Kidney glomerular epithelial cell (primary cell): ENCODE measurements at regions not wholly inside any gene's neighbourhood (a gene's known extent, or its start where the extent isn't known, plus 50 kb on each side); places are given as distances from the start of the nearest gene placed in this dataset.

Source experiments
- DNase-seq: peaks from one replicate; lab custom pipeline; 2025; lab: John Stamatoyannopoulos, UW

DNA sequence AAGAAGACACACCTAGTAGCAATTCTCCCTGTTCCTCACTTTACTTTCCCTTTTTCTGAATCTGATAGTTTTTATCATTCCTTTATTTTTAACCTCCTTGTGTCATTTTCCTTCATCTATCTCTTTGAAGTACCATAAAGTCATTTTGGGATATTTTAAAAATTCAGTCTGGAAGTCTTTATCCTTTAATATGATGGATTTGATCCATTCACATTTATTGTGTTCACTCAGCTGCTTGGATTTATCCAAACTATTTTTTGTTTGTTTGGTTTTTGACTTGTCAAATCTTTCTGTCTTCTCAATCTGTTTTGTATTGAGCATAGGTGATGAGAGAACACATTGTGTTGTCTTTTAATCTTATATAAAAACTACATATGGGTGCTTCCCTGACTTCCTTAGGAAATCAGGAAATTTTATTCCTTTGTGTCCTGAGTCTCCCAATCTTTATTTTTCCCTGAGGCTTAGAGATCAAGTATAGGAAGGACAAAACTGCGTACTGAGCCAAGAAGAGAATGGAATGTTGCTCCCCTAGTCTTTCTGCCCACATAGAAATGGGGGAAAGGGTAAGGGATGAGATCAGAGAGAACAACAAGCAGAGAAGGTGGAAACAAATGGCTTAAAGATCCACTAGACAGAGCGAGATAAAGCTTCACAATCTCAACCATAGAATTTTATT lies 132.7 kb upstream of the HABP2 start:
- DNase-seq: no peak

DNA sequence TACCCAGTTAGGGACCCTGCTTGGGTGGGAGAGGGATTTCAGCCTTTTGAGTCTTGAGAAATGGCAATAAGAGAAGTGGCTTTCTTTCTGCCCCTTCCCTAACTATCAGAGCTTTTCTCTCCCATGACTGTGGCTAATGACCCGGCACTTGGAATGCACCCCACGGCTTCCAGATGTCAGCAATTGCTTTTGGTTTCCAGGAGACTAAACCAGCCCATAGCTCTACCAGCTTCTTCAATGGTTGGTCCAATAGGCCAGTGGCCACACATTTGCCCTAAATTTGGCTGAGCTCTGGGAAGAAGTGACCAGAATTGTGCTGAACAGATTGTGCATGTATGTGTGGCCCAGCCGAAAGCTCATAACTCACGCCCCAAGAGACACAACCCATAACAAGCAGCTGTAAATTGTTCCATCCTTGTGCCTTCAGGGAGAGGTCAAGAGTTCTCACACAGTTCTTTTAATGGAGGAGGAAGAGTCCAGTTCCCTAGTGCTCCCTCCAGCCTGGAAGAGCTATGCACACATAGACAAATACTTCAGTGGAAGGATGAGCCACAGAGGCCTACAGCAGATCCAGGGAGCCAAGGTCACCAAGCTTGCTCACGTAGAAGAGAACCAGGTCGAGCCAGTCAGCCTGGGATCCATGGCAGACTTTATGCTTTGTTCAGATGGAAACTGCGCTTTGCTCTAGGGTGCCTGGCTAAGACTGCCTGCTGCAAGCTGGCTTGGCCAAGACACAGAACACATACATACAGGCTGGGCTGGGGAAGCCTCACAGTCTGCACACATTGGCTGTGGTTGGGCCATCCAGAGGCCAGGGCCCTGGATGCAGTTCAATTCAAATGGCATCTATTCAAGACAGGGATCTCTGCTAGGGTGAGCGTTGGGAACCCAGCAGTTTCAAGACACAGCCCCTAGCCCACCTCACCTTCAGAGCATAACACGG lies 131.8 kb upstream of the HABP2 start:
- no peak for DNase-seq

DNA sequence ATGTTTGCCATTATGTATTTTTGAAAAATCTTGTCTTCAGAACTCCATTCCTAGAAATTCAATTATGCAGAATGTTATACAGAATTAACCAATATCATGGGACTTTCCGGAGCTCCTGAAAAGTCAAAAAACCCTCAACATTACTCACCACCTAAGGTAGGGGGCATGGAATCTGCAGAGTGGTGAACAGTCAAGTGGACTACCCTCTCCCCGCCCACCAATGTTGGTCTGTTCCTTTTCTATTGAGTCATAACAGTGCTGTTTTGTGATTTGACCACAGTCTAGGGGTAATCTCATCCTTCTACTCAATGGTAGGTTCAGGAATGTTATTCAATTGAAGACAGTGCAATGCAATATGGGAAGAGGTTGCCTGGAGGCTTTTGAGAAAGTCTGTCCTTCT lies 130.5 kb upstream of the HABP2 start:
- no peak for DNase-seq

DNA sequence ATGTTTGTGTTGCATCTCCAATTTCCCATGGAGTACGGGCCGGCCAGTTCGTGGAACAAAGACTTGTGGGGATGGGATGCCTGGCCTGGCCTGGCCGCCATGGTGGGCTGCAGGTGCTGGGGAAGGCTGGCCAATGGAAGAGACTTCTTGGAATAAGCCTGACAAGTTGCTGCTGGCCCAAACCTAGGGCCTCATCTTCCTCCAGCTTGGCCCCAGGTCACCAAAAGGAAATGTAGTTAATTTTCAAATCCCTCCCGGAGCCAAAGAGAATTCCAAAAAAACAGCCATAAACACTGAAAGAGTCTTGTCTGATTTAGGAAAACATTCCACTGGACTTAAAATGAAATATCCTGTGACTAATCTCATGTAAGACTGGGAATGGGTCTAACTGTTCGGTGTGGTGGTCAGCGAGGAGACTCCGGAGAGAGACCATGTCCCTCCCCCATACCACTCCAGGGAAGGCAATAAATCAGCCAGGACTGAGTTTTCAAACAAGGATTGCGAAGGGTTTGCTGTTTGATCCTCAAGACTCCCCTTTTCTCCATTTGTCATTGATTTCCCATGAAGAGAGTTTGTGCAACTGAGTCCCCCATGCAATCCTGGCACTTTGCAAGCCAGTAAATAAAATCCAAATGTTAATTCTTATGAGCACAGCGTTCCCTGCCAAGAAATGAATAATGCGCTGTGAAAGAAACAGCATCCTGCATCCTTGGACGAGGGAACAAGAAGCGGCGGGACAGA lies 128.7 kb upstream of the HABP2 start:
- DNase-seq: no peak

DNA sequence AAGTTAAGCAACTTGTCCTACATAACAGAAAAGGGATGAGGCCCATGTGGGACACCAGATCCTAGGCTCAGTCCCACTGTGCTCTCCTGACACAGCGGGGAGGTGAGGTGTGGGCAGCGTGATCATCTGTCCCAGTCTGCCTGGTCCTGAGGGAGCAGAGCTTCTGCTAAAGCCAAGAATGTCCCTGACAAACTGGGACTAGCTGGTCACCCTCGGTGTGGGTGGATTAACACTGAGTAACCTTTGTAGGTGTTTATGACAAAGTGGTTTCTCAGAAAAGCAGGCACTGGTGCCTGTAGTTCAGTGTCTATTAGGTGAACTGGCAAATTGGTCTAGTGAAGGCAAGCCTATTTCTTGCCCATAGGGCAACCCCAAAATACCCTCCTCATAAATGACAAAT lies 127.8 kb upstream of the HABP2 start:
- DNase-seq: no peak

DNA sequence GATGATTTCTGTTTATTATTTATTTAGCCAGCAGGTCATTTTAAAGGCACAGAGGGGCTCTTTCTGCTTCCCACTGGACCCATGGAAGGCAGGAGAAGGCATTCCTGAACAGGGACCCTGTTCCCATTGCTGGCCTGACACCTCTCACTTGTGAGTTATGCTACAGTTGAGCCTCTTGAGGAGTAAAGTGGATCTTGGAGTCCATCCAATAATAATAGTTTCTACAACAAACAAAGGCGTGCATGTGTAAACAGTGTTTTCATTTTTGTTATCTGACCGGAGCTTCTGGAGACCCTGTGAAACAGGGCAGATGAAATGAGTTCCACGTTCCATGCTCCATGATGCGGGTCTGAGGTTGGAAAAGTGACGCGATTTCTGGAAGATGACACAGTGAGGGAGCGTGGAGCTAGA lies 127.3 kb upstream of the HABP2 start:
- peak; percentile 26 for DNase-seq

DNA sequence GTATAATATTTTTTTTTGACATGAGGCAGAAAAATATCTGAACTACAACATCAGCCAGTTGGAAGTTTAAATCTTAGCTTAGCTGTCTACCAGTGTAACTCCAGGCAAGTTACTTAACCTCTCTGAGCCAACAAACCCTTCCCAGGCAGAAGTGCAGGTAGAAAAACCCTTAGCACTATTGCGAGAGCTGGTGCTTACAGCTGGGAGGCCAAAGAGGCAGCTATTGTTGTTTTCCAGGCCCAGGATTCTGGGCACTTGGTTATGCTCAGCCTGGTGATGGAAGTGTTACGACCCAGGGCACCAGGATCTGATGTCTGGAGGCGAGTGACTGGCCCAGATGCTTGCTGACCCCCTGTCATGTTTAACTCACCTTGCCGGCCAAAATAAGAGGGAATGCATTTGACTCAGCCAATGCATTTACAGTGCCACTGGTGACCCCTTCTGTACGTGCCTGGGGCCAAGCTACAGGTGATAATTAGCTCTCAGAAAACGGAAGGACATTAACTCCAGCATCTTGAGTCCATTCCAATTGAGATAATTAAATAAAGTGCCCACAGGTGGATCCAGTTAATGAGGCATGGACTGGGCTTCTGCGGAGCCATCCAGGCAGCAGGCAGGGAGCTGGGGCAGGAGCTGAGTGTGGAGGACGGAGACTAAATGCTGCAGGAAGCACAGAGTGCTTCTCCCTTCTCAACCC lies 126.5 kb upstream of the HABP2 start:
- DNase-seq: no peak

DNA sequence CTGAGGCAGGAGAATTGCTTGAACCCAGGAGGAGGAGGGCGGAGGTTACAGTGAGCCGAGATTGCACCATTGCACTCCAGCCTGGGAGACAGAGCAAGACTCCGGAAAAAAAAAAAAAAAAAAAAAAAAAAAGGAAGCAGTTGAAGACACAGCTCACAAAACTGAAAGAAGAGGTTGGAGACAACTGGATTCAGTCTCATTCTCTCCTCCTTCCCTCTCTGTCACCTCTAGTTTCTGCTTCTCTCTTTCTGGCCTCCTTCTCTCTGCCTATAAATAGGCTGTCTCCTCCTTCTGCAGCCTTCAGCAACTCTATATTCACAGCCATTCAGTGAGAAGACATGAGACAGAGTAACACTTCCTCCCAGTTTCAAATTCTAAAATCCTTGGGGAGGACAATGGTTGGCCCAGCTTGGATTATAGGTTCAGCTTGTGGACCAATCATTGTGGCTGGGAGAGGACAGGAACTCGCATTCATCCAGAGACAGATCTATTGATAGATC lies 125.6 kb upstream of the HABP2 start:
- no peak for DNase-seq

DNA sequence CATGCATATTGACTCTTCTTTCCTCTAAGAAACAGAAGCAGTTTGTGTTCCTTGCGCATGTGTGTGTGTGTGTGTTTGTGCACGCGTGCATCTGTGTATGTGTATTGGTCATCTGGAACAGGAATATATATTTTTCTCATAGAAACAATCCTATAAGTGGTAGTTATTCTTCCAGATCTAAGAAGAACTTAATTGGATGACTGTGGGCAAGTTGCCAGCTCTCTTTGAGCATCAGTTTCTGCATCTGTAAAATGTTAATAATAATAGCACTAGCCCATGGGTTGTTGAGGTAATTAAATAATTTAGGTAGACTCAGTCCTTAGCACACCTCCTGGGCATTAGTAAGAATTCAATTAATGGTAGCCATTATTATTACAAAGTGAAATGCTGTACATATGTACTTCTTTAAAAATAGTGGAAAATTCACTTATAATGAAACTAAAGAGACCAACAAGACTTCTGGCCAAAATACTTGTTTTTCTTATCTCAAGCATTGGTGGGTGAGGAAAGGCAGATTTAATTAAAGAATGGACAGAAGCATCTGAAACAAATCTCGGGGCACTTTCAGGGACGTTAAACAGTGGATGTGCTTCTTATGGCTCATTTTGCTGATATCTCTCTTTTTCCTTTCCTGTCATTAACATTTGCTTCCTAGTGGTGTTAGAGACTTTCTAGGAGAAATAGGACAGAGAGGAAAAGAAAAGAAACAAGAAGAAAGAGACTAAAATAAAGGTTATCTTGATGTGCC lies 124.9 kb upstream of the HABP2 start:
- no peak for DNase-seq

DNA sequence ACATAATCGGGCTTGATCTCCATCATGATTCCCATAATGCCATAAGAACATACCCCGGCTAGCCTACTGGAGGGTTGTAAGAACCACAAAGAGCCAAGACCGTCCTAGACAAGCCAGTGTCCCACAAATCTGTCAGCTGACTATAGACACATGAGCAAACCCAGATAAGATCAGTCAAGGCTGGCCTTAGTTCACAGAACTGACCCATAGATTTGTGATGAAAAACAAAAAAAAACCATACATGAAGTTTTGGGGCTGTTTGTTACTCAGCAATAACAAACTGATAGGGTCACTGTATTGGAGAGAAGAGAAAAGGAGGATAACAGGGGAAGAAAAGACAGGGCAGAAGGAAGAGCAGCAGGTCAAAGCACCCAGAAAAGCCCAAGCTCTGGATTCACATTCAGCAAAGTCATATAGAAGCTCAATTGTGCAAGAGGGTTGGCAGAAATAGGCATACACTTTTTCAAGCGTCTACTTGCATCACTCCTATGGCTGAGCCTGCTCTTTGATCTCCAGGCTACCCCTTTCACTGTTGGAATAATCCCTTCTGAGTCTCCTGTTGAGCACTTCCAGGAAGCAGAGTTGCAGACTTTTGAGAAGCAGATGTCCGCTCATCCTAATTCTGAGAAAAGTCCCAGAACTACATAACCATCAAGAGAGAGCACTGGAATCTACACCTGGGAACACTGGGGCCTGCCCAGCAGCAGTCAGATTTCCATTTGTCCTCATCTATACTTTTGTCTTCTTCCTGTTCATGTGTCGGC lies 122.0 kb upstream of the HABP2 start:
- no peak for DNase-seq

DNA sequence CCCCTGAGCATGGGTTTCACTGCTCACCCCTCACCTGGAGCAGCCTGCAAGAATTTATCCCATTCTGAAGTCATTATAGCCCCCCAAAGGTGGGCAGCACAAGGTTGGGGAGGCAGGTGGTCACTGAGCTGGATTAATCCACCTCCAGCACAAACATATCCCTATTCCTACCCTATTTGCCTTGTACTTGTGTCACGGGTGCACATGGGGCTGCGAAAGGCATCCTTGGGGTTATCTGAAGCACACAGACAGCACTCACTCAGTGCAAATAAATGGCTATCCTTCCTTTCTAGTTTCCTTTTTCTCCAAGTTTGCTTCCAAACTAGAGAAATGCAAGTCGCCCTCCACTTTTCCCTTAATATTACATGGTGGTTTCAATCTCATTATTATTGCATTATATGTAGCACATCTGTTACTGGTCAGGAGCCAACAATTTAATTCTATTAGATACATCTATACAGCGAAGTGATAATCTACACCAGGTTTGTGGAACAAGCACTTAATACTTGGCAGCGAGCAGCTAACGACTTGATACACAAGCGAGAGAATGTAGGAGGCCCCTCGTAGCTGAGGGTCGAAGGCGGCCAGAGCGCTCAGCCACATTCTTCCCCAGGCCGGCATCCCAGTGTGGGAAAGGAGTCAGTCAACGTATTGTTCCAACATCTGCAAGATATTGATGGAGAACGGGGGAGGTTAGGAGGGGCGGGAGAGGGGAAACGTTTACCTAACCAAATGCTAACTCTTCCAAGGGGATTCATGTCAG lies 121.3 kb upstream of the HABP2 start:
- no peak for DNase-seq

DNA sequence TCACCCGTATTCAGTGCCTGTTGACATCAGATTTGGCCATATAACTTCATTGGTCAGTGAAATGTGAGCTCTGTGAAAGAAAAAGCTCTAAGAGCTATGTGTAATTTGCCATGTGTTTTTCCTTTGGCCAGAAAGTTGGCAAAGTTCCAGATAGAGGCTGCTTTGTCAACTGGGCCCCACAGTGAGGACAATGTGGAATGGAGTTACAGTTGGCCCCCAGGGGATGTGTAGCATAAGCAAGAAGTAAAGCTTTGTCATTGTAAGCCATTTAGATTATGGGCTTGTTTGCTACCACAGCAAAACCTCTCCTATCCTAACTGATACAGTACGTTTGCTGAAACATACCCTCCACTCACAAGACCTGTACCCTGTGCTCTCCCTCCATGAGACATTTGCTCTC lies 119.1 kb upstream of the HABP2 start:
- no peak for DNase-seq

DNA sequence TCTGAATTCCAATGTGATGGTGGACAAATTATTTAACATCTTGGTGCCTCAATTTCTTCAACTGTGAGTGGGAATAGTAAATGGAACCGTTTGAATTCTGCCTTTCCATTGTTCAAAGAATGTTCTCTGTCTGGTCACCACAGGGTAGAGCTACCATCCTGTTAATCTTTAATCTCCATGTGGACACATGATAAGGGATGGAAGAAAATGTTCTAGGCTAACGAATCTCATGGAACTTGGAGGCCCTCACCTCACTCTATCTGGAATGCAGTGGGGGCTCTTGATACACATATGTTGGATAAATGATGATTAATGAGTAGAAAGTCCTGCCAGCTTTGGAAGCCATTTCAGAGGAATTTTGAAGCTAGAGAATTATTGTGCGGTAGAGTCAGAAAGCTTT lies 118.5 kb upstream of the HABP2 start:
- DNase-seq: no peak

DNA sequence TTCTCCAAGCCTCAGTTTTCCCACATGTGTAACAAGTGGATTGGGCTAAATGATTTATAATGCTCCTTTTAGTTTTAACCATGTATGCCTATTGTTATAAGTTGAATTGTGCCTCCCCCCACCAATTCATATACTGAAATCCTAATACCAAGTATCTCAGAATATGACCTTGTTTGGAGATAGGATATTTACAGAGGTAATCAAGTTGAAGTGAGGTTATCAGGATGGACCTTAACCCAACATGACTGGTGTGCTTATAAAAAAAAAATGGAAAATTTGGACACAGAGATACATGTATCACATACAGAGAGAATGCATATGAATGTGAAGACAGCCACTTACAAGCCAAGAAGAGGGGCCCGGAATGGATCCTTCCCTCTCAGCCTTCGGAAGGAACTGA lies 117.9 kb upstream of the HABP2 start:
- no peak for DNase-seq

DNA sequence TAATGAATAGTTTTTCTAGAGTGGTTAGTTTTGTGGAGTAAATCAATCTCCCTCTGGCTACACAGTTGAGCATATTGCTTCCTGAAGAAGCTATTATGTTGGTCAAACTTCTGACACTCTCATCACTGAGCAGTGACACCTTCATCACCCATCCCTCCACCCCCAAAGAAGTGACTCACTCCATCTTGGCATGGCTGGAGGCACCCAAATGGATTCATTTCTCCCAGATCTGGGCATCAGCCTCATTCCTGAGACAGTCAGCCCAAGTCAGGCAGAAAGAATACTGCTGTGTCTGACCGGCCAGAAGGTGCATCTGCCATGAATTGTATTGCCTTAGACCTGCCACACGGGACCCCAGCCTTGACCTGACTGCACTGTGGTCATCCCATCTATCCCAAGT lies 117.0 kb upstream of the HABP2 start:
- no peak for DNase-seq

DNA sequence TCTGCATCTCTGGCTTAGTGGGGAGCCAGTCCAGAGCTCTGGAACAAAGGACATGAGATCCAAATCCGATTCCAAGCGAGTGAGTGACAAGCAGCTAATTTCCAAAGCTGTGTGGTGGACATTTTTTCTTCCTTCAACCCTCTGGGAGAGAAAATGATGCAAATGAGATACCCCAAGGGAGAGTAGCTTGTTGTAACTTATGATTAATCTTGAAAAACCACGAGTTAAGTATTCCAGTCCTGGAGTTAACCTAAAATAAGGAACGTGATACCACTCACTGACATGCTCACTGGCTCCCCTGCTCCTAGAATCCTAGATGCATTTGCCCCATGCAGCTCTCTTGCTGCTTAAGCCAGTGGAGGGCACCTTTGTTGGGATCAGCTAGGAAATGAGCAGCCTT lies 116.0 kb upstream of the HABP2 start:
- no peak for DNase-seq

DNA sequence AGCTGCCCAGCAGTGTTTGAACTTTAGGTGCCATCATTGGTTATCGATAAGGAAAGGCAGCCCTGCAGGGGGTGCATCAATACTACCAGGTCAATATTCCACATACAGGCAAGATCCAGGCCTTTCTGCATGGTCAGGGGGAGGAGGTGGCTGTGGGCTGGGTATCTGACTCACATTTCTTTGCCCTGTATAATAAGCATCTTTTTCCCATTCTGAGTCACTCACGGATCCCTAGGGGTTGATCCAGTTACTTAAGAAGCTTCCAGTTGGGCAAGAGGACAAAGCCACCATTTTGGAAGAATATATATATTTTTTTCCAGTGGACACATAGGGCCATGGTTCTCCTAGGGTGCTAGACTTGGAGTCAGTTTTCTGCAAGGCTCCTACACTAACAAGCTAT lies 114.2 kb upstream of the HABP2 start:
- DNase-seq: no peak

DNA sequence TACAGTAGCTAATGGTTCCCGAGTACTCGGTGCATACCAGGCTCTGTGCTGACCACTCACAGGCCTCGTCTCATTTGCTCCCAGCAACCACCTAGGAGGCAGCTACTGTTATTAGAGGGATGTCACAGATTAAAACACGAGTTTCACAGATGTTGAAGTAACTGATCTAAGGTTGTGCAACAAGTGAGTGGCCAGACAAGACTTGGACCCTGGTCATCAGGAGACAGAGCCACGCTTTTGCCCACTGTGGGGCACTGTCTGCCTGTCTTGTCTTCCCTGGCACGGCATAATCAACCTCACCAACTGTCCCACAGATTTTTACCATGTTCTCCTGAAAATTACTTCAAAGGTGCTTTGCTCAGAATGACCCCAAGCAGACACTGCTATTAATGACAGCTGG lies 111.6 kb upstream of the HABP2 start:
- DNase-seq: no peak

DNA sequence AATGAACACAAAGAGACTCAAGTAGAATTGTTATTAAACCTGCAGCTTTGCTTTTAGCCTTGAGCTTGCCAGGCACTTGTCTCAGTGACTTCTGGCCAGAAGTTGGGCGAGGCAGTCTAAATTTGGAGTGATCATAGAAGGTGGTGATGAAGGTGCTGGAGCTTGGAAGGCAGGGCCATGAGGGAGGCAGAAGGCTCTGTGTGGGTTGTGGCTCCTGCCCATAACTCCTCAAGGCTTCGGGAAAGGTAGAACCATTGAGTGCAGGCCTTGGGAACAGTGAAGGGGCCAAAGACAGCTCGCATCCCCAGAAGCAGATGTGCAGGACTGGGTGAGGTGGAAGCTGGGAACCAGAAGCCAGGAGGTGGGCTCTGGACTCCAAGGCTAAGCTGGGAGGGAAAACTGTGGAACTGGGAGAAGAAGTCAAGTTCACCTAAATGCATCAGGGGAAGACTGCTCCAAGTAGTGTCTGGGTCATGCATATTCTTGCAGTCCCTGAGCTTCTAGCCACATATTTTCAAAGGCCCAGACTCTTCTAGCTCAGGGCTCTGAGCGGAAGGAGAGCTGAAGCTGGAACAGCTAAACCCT lies 111.1 kb upstream of the HABP2 start:
- DNase-seq: no peak
